ENCODE measurements at regions not wholly inside any gene's neighbourhood (a gene's known extent, or its start where the extent isn't known, plus 50 kb on each side); places are given as distances from the start of the nearest gene placed in this dataset.

GRCh38 chr7:121620953-121621606 lies 225.0 kb upstream of the FAM3C start:
- H3K23ac ChIP-seq (ENCODE audit: low read depth, low read length), result no peak overlapping the region
- no peak overlapping the region for H3K14ac ChIP-seq (replicated peaks; ENCODE audit: low read depth, low read length)
- H3K4me2 ChIP-seq (ENCODE audit: low read depth, low read length), result no peak overlapping the region
- no peak overlapping the region for H3K9ac ChIP-seq (ENCODE audit: low read depth, low read length)
- no peak overlapping the region for H4K91ac ChIP-seq (ENCODE audit: insufficient read depth, low read depth, low read length)
- H3K79me1 ChIP-seq (ENCODE audit: low read depth in 1 of 2, low read length in 2 of 2), result no peaks in the 10 kb centered on the region
- no peak overlapping the region for H2AK9ac ChIP-seq (replicated peaks; ENCODE audit: low read depth, low read length, poor library complexity)
- H3K27me3 ChIP-seq (ENCODE audit: control insufficient read depth, insufficient read depth, low read length), result no peaks in the 10 kb centered on the region
- TF ChIP-seq NFE2L2 (IDR thresholded peaks at IDR 0.05; ENCODE audit: low read depth, low read length) (no peak), RCOR1 (IDR thresholded peaks at IDR 0.05; ENCODE audit: insufficient replicate concordance, low read length) (no peak), USF2 (IDR thresholded peaks at IDR 0.05; ENCODE audit: low read depth, low read length) (no peak), FOS (IDR thresholded peaks at IDR 0.05; ENCODE audit: low read depth, low read length) (no peak), RFX5 (IDR thresholded peaks at IDR 0.05; ENCODE audit: low read depth, low read length) (no peak), MAZ (IDR thresholded peaks at IDR 0.05; ENCODE audit: borderline replicate concordance, low read depth, low read length) (no peak), MAFK (IDR thresholded peaks at IDR 0.05; ENCODE audit: low read depth, low read length) (no peak), POLR2A (IDR thresholded peaks at IDR 0.05; ENCODE audit: low read depth, low read length) (no peak), SMC3 (IDR thresholded peaks at IDR 0.05; ENCODE audit: low read depth, low read length) (no peak), MXI1 (IDR thresholded peaks at IDR 0.05; ENCODE audit: borderline replicate concordance, low read depth, low read length) (no peak), ELK1 (IDR thresholded peaks at IDR 0.05; ENCODE audit: borderline replicate concordance, low read depth, low read length) (no peak), CHD1 (IDR thresholded peaks at IDR 0.05; ENCODE audit: low read depth, low read length) (no peak), BHLHE40 (IDR thresholded peaks at IDR 0.05; ENCODE audit: low read depth, low read length) (no peak), RAD21 (IDR thresholded peaks at IDR 0.05; ENCODE audit: low read length) (no peak), CEBPB (IDR thresholded peaks at IDR 0.05; ENCODE audit: low read depth, low read length) (no peak), CTCF (conservative IDR thresholded peaks at IDR 0.05; ENCODE audit: low read depth, low read length) (no peak)
- no peak overlapping the region for H4K5ac ChIP-seq (ENCODE audit: low read depth, low read length)
- POLR2A ChIA-PET (ENCODE audit: unreplicated experiment), result no interaction called here
- intact Hi-C loops (cut with micrococcal nuclease) (no loop called here), in situ Hi-C loops (cut with MboI; ENCODE audit: low sequenced_read_pairs) (no loop called here), dilution Hi-C loops (cut with HindIII; ENCODE audit: low sequenced_read_pairs, unreplicated experiment) (no loop called here)
- no peak overlapping the region for H2BK5ac ChIP-seq (ENCODE audit: low read depth, low read length, poor library complexity, severe bottlenecking)
- H4K20me1 ChIP-seq (ENCODE audit: insufficient read depth, low read length), result no peaks in the 10 kb centered on the region
- H3K36me3 ChIP-seq (ENCODE audit: control insufficient read depth, insufficient read depth, low read length), result no peaks in the 10 kb centered on the region
- ATAC-seq (ENCODE audit: low read depth) (no peak), DNase-seq (no peak)
- H3K27ac ChIP-seq (ENCODE audit: insufficient read depth, low read length), result no peak overlapping the region
- H3K56ac ChIP-seq (ENCODE audit: extremely low read depth, insufficient read depth, low read length), result no peak overlapping the region
- H2AFZ ChIP-seq (replicated peaks; ENCODE audit: low read length, poor library complexity), result no peak overlapping the region
- H3K9me1 ChIP-seq (ENCODE audit: insufficient read depth, low read length), result no peaks in the 10 kb centered on the region
- H2AK5ac ChIP-seq (ENCODE audit: low read depth, low read length), result no peak overlapping the region
- H2BK20ac ChIP-seq (ENCODE audit: low read depth, low read length), result no peak overlapping the region
- WGBS, 2 experiments (ENCODE audit: extremely low coverage in 2 of 2, insufficient read length in 1 of 2), result 60% methylated on average over 3 of the region's 11 CpGs; no CpG with 5 or more reads in 1 of the 2 experiments
- CTCF ChIA-PET, result no interaction called here
- no peak overlapping the region for H3K4me3 ChIP-seq (ENCODE audit: insufficient read depth, low read depth, low read length)
- BruUV-seq (replicated peaks), result no TSS peak
- no peak overlapping the region for H2BK120ac ChIP-seq (ENCODE audit: low read depth, low read length)
- H3K4me1 ChIP-seq (ENCODE audit: control insufficient read depth, insufficient read depth, low read length), result no peaks in the 10 kb centered on the region
- H4K8ac ChIP-seq (ENCODE audit: low read depth in 2 of 2, low read length in 2 of 2), result no peak overlapping the region
- no peaks in the 10 kb centered on the region for H3K9me3 ChIP-seq (ENCODE audit: control insufficient read depth, insufficient read depth, low read length)
- H3K18ac ChIP-seq (ENCODE audit: low read depth, low read length), result no peak overlapping the region
- H3K4ac ChIP-seq (ENCODE audit: low read depth, low read length), result no peak overlapping the region
- H2BK15ac ChIP-seq (ENCODE audit: low read depth, low read length), result no peak overlapping the region

Data from IMR-90 (cell line).